ENCODE measurements at regions not wholly inside any gene's neighbourhood (a gene's known extent, or its start where the extent isn't known, plus 50 kb on each side); places are given as distances from the start of the nearest gene placed in this dataset.
"Not testable (repeated sequence)": the region's sequence is repeated elsewhere in the genome, so short reads cannot be mapped to it uniquely, and the experiment has no call there.

- H3K27ac ChIP-seq (ENCODE audit: low read depth, low read length) = no peak overlapping the region
- no peaks in the 10 kb centered on the region for H3K4me1 ChIP-seq (ENCODE audit: control insufficient read depth, insufficient read depth, low read length, unreplicated experiment)
- H3K36me3 ChIP-seq (ENCODE audit: insufficient read depth, low read length) = no peaks in the 10 kb centered on the region
- peak overlapping the region; percentile 39 for H3K4me3 ChIP-seq (ENCODE audit: low read depth, low read length)
- H3K27me3 ChIP-seq (ENCODE audit: insufficient read depth, low read length) = peaks cover 22% of the 10 kb centered on the region
- H2AFZ ChIP-seq (ENCODE audit: low read length, unreplicated experiment) = peak overlapping the region; percentile 39
- no peaks in the 10 kb centered on the region for H3K79me2 ChIP-seq (ENCODE audit: control insufficient read depth, insufficient read depth, low read length, unreplicated experiment)
Observed at GRCh38 chr4:54440394-54441136, 211.5 kb downstream of the PDGFRA start.

- Histone ChIP-seq H3K79me2 (ENCODE audit: control insufficient read depth, insufficient read depth, low read length, unreplicated experiment) (no peaks in the 10 kb centered on the region), H2AFZ (ENCODE audit: low read length, unreplicated experiment) (no peak overlapping the region), H3K4me1 (ENCODE audit: control insufficient read depth, insufficient read depth, low read length, unreplicated experiment) (no peaks in the 10 kb centered on the region), H3K27ac (ENCODE audit: low read depth, low read length) (no peak overlapping the region), H3K36me3 (ENCODE audit: insufficient read depth, low read length) (no peaks in the 10 kb centered on the region), H3K27me3 (ENCODE audit: insufficient read depth, low read length) (peaks cover 10% of the 10 kb centered on the region), H3K4me3 (ENCODE audit: low read depth, low read length) (no peak overlapping the region)
Observed at GRCh38 chr4:54445866-54446265, 211.9 kb upstream of the KIT start.

- Histone ChIP-seq H3K79me2 (ENCODE audit: control insufficient read depth, insufficient read depth, low read length, unreplicated experiment) (no peaks in the 10 kb centered on the region), H3K27ac (ENCODE audit: low read depth, low read length) (no peak overlapping the region), H3K4me1 (ENCODE audit: control insufficient read depth, insufficient read depth, low read length, unreplicated experiment) (no peaks in the 10 kb centered on the region), H2AFZ (ENCODE audit: low read length, unreplicated experiment) (no peak overlapping the region), H3K4me3 (ENCODE audit: low read depth, low read length) (no peak overlapping the region), H3K27me3 (ENCODE audit: insufficient read depth, low read length) (peaks cover 10% of the 10 kb centered on the region), H3K36me3 (ENCODE audit: insufficient read depth, low read length) (no peaks in the 10 kb centered on the region)
Observed at GRCh38 chr4:54446581-54446980, 211.2 kb upstream of the KIT start.

- Histone ChIP-seq H2AFZ (ENCODE audit: low read length, unreplicated experiment) (no peak overlapping the region), H3K27me3 (ENCODE audit: insufficient read depth, low read length) (peaks cover 16% of the 10 kb centered on the region), H3K4me3 (ENCODE audit: low read depth, low read length) (no peak overlapping the region), H3K79me2 (ENCODE audit: control insufficient read depth, insufficient read depth, low read length, unreplicated experiment) (no peaks in the 10 kb centered on the region), H3K36me3 (ENCODE audit: insufficient read depth, low read length) (no peaks in the 10 kb centered on the region), H3K4me1 (ENCODE audit: control insufficient read depth, insufficient read depth, low read length, unreplicated experiment) (no peaks in the 10 kb centered on the region), H3K27ac (ENCODE audit: low read depth, low read length) (no peak overlapping the region)
Observed at GRCh38 chr4:54447304-54447703, 210.5 kb upstream of the KIT start.

GRCh38 chr4:54449999-54450398, 207.8 kb upstream of the KIT start:
- Histone ChIP-seq H2AFZ (ENCODE audit: low read length, unreplicated experiment) (no peak overlapping the region), H3K27me3 (ENCODE audit: insufficient read depth, low read length) (peaks cover 23% of the 10 kb centered on the region), H3K79me2 (ENCODE audit: control insufficient read depth, insufficient read depth, low read length, unreplicated experiment) (no peaks in the 10 kb centered on the region), H3K4me1 (ENCODE audit: control insufficient read depth, insufficient read depth, low read length, unreplicated experiment) (no peaks in the 10 kb centered on the region), H3K4me3 (ENCODE audit: low read depth, low read length) (no peak overlapping the region), H3K27ac (ENCODE audit: low read depth, low read length) (no peak overlapping the region), H3K36me3 (ENCODE audit: insufficient read depth, low read length) (no peaks in the 10 kb centered on the region)

GRCh38 chr4:54466960-54467359, 190.8 kb upstream of the KIT start:
- not testable (repeated sequence) for H3K27ac ChIP-seq (ENCODE audit: low read depth, low read length); H3K27me3 ChIP-seq (ENCODE audit: insufficient read depth, low read length); H3K4me3 ChIP-seq (ENCODE audit: low read depth, low read length); H3K79me2 ChIP-seq (ENCODE audit: control insufficient read depth, insufficient read depth, low read length, unreplicated experiment); H3K4me1 ChIP-seq (ENCODE audit: control insufficient read depth, insufficient read depth, low read length, unreplicated experiment); H3K36me3 ChIP-seq (ENCODE audit: insufficient read depth, low read length); H2AFZ ChIP-seq (ENCODE audit: low read length, unreplicated experiment)

- Histone ChIP-seq H3K4me1 (ENCODE audit: control insufficient read depth, insufficient read depth, low read length, unreplicated experiment) (no peaks in the 10 kb centered on the region), H3K27me3 (ENCODE audit: insufficient read depth, low read length) (no peaks in the 10 kb centered on the region), H3K36me3 (ENCODE audit: insufficient read depth, low read length) (no peaks in the 10 kb centered on the region), H2AFZ (ENCODE audit: low read length, unreplicated experiment) (no peak overlapping the region), H3K79me2 (ENCODE audit: control insufficient read depth, insufficient read depth, low read length, unreplicated experiment) (no peaks in the 10 kb centered on the region), H3K27ac (ENCODE audit: low read depth, low read length) (no peak overlapping the region), H3K4me3 (ENCODE audit: low read depth, low read length) (no peak overlapping the region)
Observed at GRCh38 chr4:54473077-54473545, 184.6 kb upstream of the KIT start.

GRCh38 chr4:54473798-54474197, 184.0 kb upstream of the KIT start:
- H2AFZ ChIP-seq (ENCODE audit: low read length, unreplicated experiment) = no peak overlapping the region
- H3K4me1 ChIP-seq (ENCODE audit: control insufficient read depth, insufficient read depth, low read length, unreplicated experiment) = no peaks in the 10 kb centered on the region
- no peaks in the 10 kb centered on the region for H3K27me3 ChIP-seq (ENCODE audit: insufficient read depth, low read length)
- no peak overlapping the region for H3K4me3 ChIP-seq (ENCODE audit: low read depth, low read length)
- no peaks in the 10 kb centered on the region for H3K36me3 ChIP-seq (ENCODE audit: insufficient read depth, low read length)
- H3K27ac ChIP-seq (ENCODE audit: low read depth, low read length) = no peak overlapping the region
- no peaks in the 10 kb centered on the region for H3K79me2 ChIP-seq (ENCODE audit: control insufficient read depth, insufficient read depth, low read length, unreplicated experiment)

- Histone ChIP-seq H3K4me3 (ENCODE audit: low read depth, low read length) (no peak overlapping the region), H3K4me1 (ENCODE audit: control insufficient read depth, insufficient read depth, low read length, unreplicated experiment) (no peaks in the 10 kb centered on the region), H3K27ac (ENCODE audit: low read depth, low read length) (no peak overlapping the region), H2AFZ (ENCODE audit: low read length, unreplicated experiment) (no peak overlapping the region), H3K27me3 (ENCODE audit: insufficient read depth, low read length) (no peaks in the 10 kb centered on the region), H3K79me2 (ENCODE audit: control insufficient read depth, insufficient read depth, low read length, unreplicated experiment) (no peaks in the 10 kb centered on the region), H3K36me3 (ENCODE audit: insufficient read depth, low read length) (no peaks in the 10 kb centered on the region)
Observed at GRCh38 chr4:54475546-54475945, 182.2 kb upstream of the KIT start.

- Histone ChIP-seq H3K27ac (ENCODE audit: low read depth, low read length) (no peak overlapping the region), H2AFZ (ENCODE audit: low read length, unreplicated experiment) (no peak overlapping the region), H3K36me3 (ENCODE audit: insufficient read depth, low read length) (no peaks in the 10 kb centered on the region), H3K27me3 (ENCODE audit: insufficient read depth, low read length) (no peaks in the 10 kb centered on the region), H3K4me1 (ENCODE audit: control insufficient read depth, insufficient read depth, low read length, unreplicated experiment) (no peaks in the 10 kb centered on the region), H3K4me3 (ENCODE audit: low read depth, low read length) (no peak overlapping the region), H3K79me2 (ENCODE audit: control insufficient read depth, insufficient read depth, low read length, unreplicated experiment) (no peaks in the 10 kb centered on the region)
Observed at GRCh38 chr4:54482529-54483200, 175.1 kb upstream of the KIT start.

GRCh38 chr4:54484383-54484782, 173.4 kb upstream of the KIT start:
- no peak overlapping the region for H2AFZ ChIP-seq (ENCODE audit: low read length, unreplicated experiment)
- no peaks in the 10 kb centered on the region for H3K4me1 ChIP-seq (ENCODE audit: control insufficient read depth, insufficient read depth, low read length, unreplicated experiment)

More at GRCh38 chr4:54484383-54484782, 173.4 kb upstream of the KIT start:
- H3K27me3 ChIP-seq (ENCODE audit: insufficient read depth, low read length) = no peaks in the 10 kb centered on the region
- no peaks in the 10 kb centered on the region for H3K36me3 ChIP-seq (ENCODE audit: insufficient read depth, low read length)
- no peak overlapping the region for H3K27ac ChIP-seq (ENCODE audit: low read depth, low read length)
- no peak overlapping the region for H3K4me3 ChIP-seq (ENCODE audit: low read depth, low read length)
- no peaks in the 10 kb centered on the region for H3K79me2 ChIP-seq (ENCODE audit: control insufficient read depth, insufficient read depth, low read length, unreplicated experiment)

Data from ACC112 (cell line).